Daoy (cell line): ENCODE measurements at regions not wholly inside any gene's neighbourhood (a gene's known extent, or its start where the extent isn't known, plus 50 kb on each side); places are given as distances from the start of the nearest gene placed in this dataset.

ENCODE experiments used
- DNase-seq: peaks from one replicate; pipeline ENCODE4 v3.0.0-alpha.2; 2015; ENCODE audit warnings: low read depth

DNA sequence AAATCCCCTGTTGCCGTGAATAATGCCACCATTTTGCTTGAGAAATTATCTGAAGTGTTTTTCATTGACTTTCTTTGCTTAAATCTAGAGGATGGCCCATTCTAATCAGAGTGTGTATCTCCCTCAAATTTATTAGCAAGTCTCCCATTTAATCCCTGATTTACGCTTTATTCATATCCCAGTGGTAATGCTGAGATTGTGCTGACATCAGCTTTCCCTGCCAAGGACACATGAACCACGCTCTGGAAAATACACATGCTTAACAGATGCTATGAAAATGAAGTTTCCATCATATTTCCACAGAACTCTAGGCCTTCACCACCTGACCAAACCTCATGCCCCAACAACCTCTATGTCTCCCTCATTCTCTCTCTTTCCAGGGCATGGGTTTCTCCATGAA is 545.4 kb downstream of the TUSC7 start:
- DNase-seq: no peak

DNA sequence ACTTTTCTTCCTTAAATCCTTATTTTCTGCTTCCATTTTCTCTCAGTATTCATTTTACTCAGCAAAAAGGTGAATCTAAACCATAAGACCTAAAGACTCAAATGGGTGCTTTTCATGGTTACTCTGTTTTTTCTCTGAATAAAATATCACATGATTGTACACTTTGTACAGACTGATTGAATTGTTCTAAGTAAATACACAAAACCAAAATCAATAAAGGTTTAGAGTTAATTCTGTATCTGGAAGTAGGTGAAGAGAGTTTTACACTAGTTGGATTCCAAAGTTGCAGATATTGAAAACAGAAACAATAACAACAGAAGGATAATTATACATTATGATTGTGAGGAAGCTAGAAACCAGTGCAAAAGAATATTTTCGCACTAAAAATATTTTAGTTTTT is 546.2 kb downstream of the TUSC7 start:
- DNase-seq: no peak

DNA sequence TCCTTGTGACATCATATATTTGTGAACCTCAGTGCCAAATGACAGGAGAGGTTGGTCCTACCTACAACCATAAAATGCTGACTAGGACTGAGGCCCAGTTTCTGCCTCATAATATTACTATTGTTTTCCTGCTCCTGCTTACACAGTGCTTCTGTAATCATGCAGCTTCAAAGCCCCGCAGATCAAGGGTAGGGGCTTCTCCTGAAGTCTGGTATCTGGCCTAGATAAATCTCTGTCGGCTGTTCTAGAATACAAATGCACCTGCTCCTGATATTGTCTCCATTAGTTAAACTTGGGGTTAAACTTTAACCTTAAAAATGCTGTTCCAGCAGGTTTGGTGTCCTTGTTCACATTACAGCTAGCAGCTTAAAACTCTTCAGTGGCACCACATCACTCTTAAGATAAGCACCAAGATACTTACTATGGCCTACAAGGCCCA is 552.4 kb downstream of the TUSC7 start:
- no peak for DNase-seq

- DNase-seq: no peak
These were observed 553.7 kb downstream of the TUSC7 start for GRCh38 chr3:117263270-117263669.

DNA sequence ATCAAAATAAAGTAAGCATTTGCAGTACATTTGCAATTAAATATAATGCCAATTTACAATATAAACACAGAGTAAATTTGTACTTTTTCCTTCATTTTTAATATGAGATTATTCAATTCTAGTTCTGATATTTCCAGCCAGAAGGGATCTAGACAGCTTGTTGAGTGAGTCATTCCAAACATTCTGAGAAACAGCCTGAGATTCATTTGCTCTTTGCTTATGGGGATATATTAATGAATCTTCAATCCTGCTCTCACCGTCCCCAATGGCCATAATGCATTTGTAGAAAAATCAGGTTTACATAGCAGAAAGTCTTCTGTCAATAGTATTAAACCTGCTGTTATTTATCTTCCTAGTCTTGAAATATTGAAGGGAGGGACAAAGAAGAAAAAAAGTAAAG is 554.2 kb downstream of the TUSC7 start:
- DNase-seq: no peak

- no peak for DNase-seq
These were observed 554.8 kb downstream of the TUSC7 start for GRCh38 chr3:117264204-117264994.

- no peak for DNase-seq
These were observed 557.2 kb downstream of the TUSC7 start for GRCh38 chr3:117266806-117267205.

GRCh38 chr3:117268318-117268717 is 558.7 kb downstream of the TUSC7 start:
- DNase-seq: no peak

DNA sequence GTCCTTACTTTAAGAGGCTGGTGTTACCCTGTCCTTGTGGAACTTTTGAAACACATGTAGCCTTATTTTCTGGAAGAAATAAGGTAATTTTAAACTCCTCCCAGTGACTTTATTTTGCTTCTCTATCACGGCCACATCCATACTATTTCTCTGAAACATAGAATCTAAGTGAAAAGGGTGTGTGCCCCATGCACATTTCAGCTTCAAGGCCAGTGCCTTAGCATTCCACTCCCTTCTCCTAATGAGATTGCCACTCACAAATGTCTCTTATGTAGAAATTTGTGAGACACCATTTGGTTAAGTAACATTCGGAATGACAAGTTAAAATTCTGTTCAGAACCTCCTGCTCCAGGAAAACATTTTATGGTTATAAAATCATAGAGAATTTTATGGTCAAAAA is 562.7 kb downstream of the TUSC7 start:
- no peak for DNase-seq

DNA sequence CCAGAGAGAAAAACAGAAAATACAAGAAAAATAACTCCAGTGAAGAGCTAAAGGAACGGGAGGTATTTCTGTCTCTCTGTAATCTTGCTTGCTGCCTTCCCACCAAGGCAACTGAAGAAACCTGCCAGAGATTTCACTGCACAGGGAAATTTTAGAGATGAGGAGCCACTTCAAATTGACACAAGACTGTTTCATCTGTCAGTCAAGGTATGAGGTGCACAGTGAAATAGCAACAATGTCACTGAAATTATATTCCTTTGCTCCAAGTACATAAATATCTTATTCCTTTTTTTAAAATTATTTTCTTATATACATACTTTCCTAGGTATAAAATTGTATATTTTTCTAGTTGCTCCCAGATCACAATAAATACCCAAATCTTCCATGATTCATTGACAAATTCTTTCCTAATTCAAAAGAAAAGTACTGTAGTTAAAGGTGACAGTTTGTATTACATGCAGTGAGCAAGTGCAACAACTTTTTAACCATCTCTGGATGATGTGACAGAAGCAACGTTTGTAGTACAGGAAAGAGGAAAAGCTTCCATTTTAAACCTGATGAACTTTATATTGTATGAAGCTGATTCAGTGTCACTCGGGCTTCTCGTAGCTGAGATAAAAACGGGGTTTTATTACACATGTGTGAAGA is 563.4 kb downstream of the TUSC7 start:
- no peak for DNase-seq

GRCh38 chr3:117277816-117278215 is 568.2 kb downstream of the TUSC7 start:
- DNase-seq: no peak

DNA sequence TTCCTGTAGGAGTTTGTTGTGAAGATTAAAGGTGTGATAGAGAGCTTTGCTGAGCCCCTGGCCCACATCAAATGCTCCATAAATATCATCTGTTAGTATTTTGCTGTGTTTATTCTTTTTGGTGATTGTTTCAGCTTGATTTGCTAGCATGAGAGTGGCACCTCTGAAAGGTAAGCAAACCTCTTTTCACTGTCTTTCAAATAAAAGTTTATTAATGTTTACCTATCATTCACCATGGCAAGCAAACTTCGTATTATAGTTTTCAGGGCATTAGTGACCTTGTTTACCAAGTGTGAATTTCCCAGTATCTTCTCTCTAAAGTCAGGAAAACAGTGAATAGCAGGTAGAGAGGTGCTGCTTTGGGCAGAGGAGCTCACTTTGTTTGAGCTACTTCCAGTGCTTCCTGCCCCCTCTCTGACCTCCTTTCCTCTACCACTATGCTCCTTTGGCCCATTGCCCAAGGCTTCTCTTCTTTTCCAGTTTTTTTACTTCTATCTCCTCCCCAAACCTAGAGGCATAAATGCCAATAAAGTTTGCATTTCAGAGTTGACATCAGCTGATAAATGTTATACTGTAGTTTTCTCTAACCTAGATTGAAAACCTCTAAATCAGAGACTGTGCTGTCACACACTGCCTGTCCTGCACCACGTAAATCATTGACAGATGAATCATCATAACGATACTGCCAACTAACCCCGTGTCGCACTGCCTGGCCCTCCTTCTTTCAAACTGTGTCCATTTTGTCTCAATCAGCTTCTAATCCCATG is 569.0 kb downstream of the TUSC7 start:
- DNase-seq: peak; percentile 47

GRCh38 chr3:117281371-117281770 is 571.8 kb downstream of the TUSC7 start:
- DNase-seq: no peak

- no peak for DNase-seq
These were observed 573.0 kb downstream of the TUSC7 start for GRCh38 chr3:117282566-117282965.

- no peak for DNase-seq
These were observed 576.2 kb downstream of the TUSC7 start for GRCh38 chr3:117285737-117286136.

- no peak for DNase-seq
These were observed 576.9 kb downstream of the TUSC7 start for GRCh38 chr3:117286488-117286887.

DNA sequence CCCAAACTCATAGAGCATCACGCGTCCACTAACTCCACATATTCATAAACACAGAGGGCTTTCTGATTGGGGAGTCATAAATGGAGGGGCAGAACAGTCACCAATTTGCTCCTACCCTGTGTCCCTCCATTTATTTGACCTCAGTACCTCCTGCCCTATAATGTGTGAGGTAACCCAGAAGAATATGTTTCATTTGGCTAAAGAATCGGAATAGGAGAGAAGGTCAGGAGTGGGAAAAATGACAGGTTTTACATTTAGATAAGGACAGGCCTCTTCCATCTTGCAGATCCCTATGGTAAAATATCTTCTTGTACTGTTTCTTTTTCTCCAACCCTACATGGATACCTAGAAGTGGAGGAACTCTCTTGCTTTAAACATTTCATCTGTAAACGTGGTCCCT is 578.0 kb downstream of the TUSC7 start:
- no peak for DNase-seq

GRCh38 chr3:117291476-117291875 is 581.9 kb downstream of the TUSC7 start:
- DNase-seq: no peak

DNA sequence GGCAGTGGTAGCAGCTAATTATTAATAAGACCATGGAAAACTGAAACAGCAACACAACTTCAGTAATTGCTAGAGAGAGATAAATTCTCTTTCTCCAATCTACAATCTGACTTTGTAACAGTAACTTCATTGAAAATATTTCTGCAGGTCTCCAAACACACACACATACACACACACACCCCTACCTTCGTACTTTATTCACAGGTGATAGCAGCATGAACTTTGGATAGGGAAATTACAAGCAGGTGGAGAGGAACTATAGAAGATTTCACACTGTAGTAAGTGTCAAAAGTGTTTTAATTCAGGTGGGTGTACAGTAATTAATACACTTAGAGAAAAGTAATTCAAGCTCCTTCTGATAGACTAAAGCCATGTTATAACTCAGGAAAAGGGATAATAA is 587.5 kb downstream of the TUSC7 start:
- no peak for DNase-seq

DNA sequence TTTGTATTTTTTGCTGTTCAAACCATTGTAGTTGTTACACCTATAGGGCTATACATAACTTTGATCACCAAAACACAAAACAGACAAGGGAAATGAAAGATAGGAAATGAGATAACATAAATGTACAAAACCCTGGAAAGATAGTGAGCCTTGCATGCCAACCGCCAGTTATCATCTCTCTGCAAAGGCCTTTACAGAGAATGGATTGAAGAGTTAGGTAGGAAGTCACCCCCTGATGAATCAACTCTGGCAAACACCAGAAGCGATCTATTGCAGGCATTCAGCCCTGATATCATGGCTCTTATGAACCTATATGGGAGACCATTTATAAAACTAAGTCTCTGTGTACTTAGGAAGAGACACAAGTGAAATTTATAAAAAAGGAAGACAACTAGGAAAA is 588.0 kb downstream of the TUSC7 start:
- DNase-seq: no peak

GRCh38 chr3:117298273-117298672 is 588.7 kb downstream of the TUSC7 start:
- no peak for DNase-seq

DNA sequence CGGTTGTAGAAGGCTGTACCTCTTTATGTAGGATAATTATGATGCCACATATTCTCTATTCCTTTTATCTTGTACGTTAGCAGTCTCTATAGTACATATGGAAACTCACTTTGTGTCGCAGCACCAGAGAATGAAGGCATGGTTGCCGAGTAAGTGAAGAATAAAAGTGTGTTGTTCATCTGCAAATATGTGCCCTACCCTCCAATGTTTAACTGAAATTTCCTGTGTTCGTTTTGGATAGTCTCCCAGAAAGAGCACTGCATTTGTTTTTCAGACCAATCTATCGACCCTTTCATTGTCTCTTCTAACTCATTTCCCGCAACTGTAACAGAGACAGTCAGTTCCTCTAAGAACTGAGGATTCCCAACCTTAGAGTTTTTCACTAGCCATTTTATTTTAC is 592.8 kb downstream of the TUSC7 start:
- DNase-seq: no peak

DNA sequence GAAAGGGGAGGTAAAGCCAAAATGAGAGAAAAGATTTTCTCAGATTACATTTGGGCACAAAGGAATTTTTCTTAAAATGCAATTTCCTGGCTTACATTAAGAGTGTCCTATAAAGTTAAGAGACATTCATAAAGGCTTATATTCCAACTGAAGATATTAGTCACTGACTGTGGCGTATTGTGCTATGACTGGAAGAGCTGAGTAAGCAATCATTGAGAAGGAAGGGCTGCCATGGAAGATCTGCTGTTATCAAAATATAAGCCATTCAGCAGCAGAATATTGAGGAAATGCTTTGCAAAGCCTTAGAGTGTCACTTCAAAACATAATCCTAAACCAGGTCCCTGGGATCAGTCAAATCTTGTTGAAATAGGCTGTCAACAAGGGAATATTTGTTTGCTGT is 593.9 kb downstream of the TUSC7 start:
- DNase-seq: no peak
